H4 (cell line): ENCODE measurements at regions not wholly inside any gene's neighbourhood (a gene's known extent, or its start where the extent isn't known, plus 50 kb on each side); places are given as distances from the start of the nearest gene placed in this dataset.
A peak's percentile ranks its signal among the peaks of the same experiment; 100 is the strongest.

Source experiments
- DNase-seq: peaks from one replicate; pipeline ENCODE4 v3.0.0-alpha.2; 2015; ENCODE audit warnings: low spot score

DNA sequence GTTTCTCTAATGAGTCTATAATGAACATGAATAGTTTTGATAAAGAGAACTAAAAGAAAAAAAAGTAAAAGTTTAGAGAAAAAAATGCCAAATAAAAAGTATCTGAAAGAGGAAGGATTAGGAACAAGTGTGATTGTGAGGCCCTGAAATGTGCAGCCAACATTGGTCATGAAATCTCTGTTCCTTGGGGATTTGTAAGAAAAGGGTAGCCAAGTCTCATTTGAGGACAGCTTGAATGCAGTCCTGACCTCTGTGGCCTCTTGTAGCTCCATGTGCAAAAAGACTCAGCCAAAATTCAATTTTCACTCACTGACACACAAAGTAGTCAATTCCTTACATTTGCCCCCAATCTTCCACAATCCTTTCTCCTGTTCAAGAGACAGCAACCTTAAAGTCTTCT is 167.9 kb downstream of the KLF12 start:
- DNase-seq, result no peak

- no peak for DNase-seq
These were observed 171.9 kb downstream of the KLF12 start for GRCh38 chr13:73962284-73962683.

DNA sequence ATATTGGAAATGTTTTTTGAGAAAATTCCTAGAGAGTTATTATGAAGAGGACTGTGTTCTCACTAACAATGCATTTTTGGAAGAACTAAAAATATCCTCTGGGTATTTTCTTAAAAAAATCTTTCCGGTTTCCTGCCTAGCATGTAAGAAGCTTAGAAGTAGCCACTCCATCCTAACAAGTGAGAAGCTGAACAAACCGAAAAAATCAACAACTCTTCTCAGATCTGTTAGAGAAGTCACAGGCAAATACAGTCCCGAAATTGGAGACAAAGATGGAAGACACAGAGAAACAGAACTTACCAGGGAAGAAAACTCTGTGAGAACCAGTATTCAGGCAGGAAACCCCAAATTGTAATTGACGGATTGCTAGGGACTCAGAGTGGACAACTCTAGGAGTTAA is 173.0 kb downstream of the KLF12 start:
- DNase-seq, result no peak

DNA sequence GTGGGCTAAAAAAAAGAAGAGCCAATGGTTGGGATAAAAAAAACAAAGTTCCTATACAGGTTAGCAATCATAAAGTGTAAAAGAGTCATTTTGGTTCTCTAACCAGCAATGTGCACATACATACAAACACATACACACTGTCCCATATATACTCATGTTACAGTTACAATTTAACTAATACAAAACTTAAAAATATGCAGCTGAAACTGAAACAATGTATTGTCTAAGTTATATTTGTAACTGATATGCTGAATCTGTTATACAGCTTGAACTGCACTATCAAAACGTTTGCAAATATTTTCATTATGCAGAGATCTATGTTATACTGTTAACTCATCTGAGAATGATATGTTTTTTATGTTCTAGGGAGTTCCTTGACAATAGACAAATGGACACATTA is 173.7 kb downstream of the KLF12 start:
- no peak for DNase-seq

DNA sequence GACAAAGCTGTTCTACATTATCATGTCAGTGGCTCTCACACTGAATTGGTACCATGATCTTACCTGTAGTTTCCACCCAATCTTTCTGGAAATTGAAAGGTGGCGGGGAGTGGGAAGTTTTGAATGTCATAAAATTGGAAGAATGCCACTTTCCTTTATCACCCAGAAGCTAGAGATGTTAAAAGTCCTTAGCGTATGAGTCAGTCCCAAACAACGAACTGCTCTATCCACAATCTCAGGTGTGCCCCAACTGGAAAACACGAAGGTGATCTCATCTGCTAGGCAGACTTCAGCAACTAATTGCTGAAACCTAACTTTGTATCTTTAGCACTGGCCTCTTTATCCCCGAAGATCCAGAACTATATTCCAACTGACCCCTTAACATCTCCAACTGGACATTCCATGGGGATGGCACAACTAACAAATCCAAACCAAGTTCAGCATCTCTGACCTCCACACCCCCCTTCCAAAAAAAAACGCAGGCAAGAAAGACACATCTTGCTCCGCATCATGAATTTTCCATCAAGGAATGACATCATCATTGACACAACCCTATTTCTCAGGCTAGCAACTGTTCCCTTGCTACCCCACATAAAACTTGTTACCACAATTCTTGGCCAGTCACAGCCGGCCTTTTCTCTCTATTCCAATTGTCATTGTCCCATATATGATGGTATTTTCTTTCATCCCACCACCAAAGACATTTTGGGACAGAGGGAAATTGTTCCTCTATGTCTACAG is 175.4 kb downstream of the KLF12 start:
- no peak for DNase-seq

DNA sequence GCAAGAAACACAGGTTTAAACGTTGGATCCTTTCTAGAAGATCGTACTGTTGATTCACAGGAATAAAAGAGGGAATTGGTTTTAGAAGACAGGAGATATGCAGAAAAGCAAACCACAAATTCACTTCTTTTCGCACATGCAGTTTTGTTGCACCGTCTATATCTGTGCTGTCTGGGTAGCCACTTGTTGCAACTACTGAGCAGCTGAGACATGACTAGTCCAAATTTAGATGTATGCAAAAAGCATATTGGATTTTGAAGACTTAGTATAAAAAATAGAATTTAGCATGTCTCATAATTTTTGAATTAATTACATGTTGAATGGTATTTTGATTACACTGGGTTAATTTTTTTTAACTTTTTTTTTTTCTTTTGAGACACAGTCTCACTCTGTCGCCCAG is 176.3 kb downstream of the KLF12 start:
- no peak for DNase-seq

- DNase-seq, result no peak
These were observed 177.3 kb downstream of the KLF12 start for GRCh38 chr13:73956795-73957408.

GRCh38 chr13:73955977-73956500 is 178.2 kb downstream of the KLF12 start:
- DNase-seq, result no peak

DNA sequence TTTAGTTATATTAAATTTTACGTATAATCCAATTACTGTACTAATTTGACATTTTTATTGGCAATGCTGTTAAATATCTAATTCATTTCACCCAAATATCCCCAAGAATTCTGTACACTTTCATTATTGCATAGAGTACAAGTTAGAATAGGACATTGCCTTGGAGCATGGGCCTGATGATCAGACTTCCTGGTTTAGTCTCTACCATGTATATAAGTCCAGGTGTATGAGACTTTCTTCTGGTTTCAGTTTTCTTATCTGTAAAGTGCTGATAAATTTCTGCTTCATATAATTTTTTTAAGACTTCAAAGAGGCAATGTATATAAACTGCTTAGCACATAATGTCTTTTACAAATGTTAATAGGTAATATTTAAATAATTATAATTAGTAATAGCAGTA is 179.4 kb downstream of the KLF12 start:
- DNase-seq, result no peak

DNA sequence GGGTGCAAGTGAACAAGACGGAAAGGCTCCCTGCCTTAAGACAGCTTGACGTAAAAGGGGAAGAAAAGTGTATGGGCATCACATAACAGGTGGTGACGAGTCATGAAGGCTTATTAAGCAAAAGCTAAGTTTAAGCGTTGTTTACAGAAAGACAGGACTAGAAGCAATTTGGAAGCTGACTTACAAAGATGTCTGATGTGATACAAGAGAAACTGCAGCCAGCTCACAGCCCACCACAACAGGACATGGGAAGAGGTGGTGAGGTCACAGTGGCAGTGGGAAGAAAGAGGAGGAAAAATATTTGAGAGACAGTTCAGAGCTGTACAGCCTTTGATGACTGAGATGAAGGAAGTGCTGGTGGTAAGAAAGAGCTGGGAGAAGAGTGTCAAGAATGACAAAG is 181.6 kb downstream of the KLF12 start:
- DNase-seq, result peak; percentile 14

- DNase-seq, result no peak
These were observed 185.2 kb downstream of the KLF12 start for GRCh38 chr13:73948848-73949529.

- DNase-seq, result no peak
These were observed 188.3 kb downstream of the KLF12 start for GRCh38 chr13:73945871-73946270.

DNA sequence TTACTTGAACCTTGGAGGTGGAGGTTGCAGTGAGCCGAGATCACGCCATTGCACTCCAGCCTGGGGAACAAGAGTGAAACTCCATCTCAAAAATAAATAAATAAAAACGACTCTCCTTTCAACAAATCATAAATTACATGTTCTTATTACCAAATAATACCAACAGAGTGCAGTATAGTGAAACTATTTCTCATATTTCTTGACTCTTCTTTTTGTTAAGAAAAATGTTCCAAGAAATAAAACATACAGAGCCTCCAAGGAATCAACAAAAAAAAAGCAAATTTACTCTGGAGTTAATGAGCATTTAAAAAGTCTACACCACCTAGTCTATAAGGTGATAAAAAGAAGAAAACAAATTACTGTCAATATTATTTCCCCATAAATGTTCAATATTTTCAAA is 188.8 kb downstream of the KLF12 start:
- DNase-seq, result no peak

- DNase-seq, result no peak
These were observed 190.3 kb downstream of the KLF12 start for GRCh38 chr13:73943965-73944233.

DNA sequence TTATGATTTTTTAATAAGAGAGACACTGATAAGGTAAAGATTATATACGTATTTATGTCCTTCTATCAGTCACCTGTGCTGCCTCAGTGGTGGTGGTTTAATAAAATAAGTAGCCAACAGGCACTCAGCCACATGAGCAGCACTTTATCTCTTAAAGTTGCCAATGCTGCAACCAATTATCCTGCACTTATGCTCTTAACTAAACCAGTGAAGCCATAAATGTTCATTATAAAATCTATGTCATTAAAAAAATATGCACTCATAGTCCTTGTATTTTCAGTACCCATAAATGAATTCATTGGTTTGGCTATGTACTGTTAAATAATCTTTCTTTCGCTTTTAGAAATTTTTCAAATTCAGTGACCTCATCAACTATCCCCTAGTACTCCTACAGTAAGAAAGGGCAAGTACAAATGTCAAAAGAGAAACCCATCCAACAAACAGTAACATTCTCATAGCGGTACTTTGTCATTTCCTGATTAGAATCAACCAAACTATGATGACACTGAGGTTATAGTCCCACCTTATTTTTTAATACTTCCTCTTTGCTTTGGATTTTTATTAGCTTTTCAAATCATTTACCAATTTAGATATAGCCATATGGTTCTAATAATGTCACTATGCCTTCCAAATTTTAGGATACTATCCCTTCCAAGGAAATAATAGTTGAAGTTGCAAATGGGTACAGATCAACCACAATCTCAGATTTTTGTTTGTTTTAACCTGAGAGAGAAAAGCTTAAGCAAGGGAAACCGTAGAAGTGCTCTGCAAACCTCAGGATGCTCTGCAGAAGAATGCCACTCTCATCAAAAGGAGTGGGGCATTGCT is 190.9 kb downstream of the KLF12 start:
- DNase-seq, result no peak

- no peak for DNase-seq
These were observed 192.5 kb downstream of the KLF12 start for GRCh38 chr13:73941752-73942151.

- no peak for DNase-seq
These were observed 194.1 kb downstream of the KLF12 start for GRCh38 chr13:73940098-73940497.

DNA sequence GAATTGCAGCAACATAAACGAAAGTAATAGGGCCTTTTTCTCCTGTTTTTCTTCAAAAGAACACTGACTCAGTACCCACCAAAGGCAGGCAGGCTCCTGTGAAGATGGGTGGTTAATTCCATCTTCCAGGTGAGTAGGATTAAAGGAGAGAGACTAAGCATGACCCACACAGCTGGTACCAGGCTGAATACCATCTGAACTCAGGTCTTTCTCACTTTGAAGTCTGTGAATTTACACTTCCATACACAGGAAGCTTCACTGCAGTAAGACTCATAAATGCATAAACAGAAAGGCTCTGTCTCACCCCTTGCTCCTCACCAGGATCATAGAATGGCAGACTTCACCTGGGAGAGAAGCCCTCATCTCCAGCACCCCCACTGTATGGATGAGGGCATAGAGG is 194.6 kb downstream of the KLF12 start:
- DNase-seq, result no peak

- DNase-seq, result no peak
These were observed 195.2 kb downstream of the KLF12 start for GRCh38 chr13:73939071-73939380.

DNA sequence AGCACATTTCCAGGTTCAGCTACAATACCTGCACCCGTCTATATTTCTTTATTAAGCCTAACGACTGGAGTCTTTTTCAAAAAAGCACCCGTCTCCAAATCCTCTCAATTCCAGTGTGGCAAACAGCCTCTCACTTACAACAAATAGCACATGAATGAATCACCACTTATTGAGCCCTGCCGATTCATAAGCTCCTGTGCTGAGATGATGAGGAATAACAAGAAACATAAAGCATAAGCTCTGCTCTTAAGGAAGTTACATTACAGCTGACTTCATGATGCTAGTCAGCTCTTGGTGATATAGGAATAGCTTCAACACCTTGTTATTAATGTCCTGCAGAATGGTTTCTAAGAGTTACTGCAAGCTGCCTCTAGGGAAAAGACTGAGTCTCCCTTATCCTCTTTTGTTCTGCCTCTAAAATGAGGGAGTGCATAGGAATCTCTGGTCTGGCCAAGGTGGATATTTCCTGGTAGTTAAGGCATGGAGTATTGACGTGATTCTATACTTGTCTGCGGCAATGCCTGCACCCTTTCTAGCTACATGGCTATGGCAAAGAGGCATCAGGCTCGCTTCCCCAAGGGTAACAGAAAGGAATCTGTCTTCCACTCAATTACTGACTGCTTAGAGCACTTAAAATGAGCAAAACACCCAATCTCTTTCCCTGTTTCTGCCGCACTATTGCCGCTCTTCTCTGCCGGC is 195.7 kb downstream of the KLF12 start:
- DNase-seq, result peak; percentile 33

DNA sequence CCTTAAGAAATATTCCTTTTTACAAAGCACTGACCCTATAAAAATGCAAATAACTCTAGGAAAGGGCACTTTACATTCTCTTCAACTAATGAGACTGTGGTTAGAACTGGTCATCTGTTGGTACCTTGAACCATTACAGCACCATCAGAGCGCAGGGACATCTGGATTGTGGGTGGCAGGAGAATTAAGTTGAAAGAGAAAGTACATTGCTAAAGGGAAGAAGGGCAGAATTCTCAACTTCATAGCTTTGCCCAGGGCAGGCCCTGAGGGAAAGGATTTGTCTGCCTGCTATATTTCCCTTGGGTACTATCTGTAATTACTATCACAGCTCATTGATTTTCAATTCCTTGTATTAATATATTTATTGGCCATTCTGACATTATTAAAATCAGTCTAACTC is 196.8 kb downstream of the KLF12 start:
- DNase-seq, result no peak

DNA sequence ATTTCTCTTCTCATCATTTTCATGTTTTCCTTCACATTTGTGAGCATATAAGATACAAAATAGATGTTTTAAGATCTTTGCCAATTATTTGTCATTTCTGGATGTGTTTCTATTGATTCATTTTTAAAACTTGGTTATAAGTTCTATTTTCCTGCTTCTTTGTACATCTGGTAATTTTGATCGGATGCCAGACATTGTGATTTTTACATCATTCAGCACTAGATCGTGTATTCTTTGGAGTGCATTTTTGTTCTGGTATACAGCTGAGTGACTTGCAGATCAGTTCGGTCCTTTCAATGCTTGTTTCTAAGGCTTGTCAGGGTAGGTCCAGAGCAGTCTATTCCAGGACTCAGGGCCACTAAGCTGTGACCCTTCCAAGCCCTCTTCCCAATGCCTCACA is 198.2 kb downstream of the KLF12 start:
- DNase-seq, result no peak
